ENCODE measurements at regions not wholly inside any gene's neighbourhood (a gene's known extent, or its start where the extent isn't known, plus 50 kb on each side); places are given as distances from the start of the nearest gene placed in this dataset.
A peak's percentile ranks its signal among the peaks of the same experiment; 100 is the strongest.
"Not testable (repeated sequence)": the region's sequence is repeated elsewhere in the genome, so short reads cannot be mapped to it uniquely, and the experiment has no call there.

- no peak for TF ChIP-seq JUND (IDR thresholded peaks at IDR 0.05; ENCODE audit: low read depth)
- no peak for DNase-seq (ENCODE audit: low read depth in 1 of 2, low spot score in 1 of 2)
- in situ Hi-C loops (cut with HindIII; ENCODE audit: low pct_unique_long_range_greater_than_20kb, low sequenced_read_pairs) = no loop called here
These were observed 523.4 kb upstream of the FANCL start for GRCh38 chr2:58764338-58765104.

- in situ Hi-C loops (cut with HindIII; ENCODE audit: low pct_unique_long_range_greater_than_20kb, low sequenced_read_pairs) = no loop called here
- DNase-seq (ENCODE audit: low read depth in 1 of 2, low spot score in 1 of 2) = peak; percentile 11 to 67
- TF ChIP-seq JUND (IDR thresholded peaks at IDR 0.05; ENCODE audit: low read depth) = no peak
These were observed 521.2 kb upstream of the FANCL start for GRCh38 chr2:58762176-58762781.

GRCh38 chr2:58757971-58758370 lies 516.8 kb upstream of the FANCL start:
- no peak for TF ChIP-seq JUND (IDR thresholded peaks at IDR 0.05; ENCODE audit: low read depth)
- DNase-seq (ENCODE audit: low read depth in 1 of 2, low spot score in 1 of 2) = no peak
- in situ Hi-C loops (cut with HindIII; ENCODE audit: low pct_unique_long_range_greater_than_20kb, low sequenced_read_pairs) = no loop called here

GRCh38 chr2:58756336-58756735 lies 515.2 kb upstream of the FANCL start:
- no peak for TF ChIP-seq JUND (IDR thresholded peaks at IDR 0.05; ENCODE audit: low read depth)
- in situ Hi-C loops (cut with HindIII; ENCODE audit: low pct_unique_long_range_greater_than_20kb, low sequenced_read_pairs) = no loop called here
- DNase-seq (ENCODE audit: low read depth in 1 of 2, low spot score in 1 of 2) = no peak

GRCh38 chr2:58752507-58752906 lies 511.4 kb upstream of the FANCL start:
- in situ Hi-C loops (cut with HindIII; ENCODE audit: low pct_unique_long_range_greater_than_20kb, low sequenced_read_pairs) = not testable (repeated sequence)

GRCh38 chr2:58751676-58752075 lies 510.6 kb upstream of the FANCL start:
- in situ Hi-C loops (cut with HindIII; ENCODE audit: low pct_unique_long_range_greater_than_20kb, low sequenced_read_pairs); DNase-seq (ENCODE audit: low read depth in 1 of 2, low spot score in 1 of 2): not testable (repeated sequence)

More at GRCh38 chr2:58752507-58752906, 511.4 kb upstream of the FANCL start:
- not testable (repeated sequence) for DNase-seq (ENCODE audit: low read depth in 1 of 2, low spot score in 1 of 2)

- in situ Hi-C loops (cut with HindIII; ENCODE audit: low pct_unique_long_range_greater_than_20kb, low sequenced_read_pairs) = no loop called here
- DNase-seq (ENCODE audit: low read depth in 1 of 2, low spot score in 1 of 2) = no peak
- TF ChIP-seq JUND (IDR thresholded peaks at IDR 0.05; ENCODE audit: low read depth) = no peak
These were observed 507.9 kb upstream of the FANCL start for GRCh38 chr2:58749041-58749440.

GRCh38 chr2:58745334-58745733 lies 504.2 kb upstream of the FANCL start:
- in situ Hi-C loops (cut with HindIII; ENCODE audit: low pct_unique_long_range_greater_than_20kb, low sequenced_read_pairs); DNase-seq (ENCODE audit: low read depth in 1 of 2, low spot score in 1 of 2): not testable (repeated sequence)

- TF ChIP-seq JUND (IDR thresholded peaks at IDR 0.05; ENCODE audit: low read depth) = no peak
- in situ Hi-C loops (cut with HindIII; ENCODE audit: low pct_unique_long_range_greater_than_20kb, low sequenced_read_pairs) = no loop called here
- DNase-seq (ENCODE audit: low read depth in 1 of 2, low spot score in 1 of 2) = no peak
These were observed 499.3 kb upstream of the FANCL start for GRCh38 chr2:58740426-58740825.

GRCh38 chr2:58739033-58739432 lies 497.9 kb upstream of the FANCL start:
- in situ Hi-C loops (cut with HindIII; ENCODE audit: low pct_unique_long_range_greater_than_20kb, low sequenced_read_pairs) = no loop called here
- no peak for TF ChIP-seq JUND (IDR thresholded peaks at IDR 0.05; ENCODE audit: low read depth)
- DNase-seq (ENCODE audit: low read depth in 1 of 2, low spot score in 1 of 2) = no peak

- TF ChIP-seq JUND (IDR thresholded peaks at IDR 0.05; ENCODE audit: low read depth) = no peak
- peak in 1 of 2 experiments; percentile 3 for DNase-seq (ENCODE audit: low read depth in 1 of 2, low spot score in 1 of 2)
- in situ Hi-C loops (cut with HindIII; ENCODE audit: low pct_unique_long_range_greater_than_20kb, low sequenced_read_pairs) = no loop called here
These were observed 493.2 kb upstream of the FANCL start for GRCh38 chr2:58734365-58734764.

GRCh38 chr2:58732999-58733398 lies 491.9 kb upstream of the FANCL start:
- in situ Hi-C loops (cut with HindIII; ENCODE audit: low pct_unique_long_range_greater_than_20kb, low sequenced_read_pairs) = no loop called here
- no peak for TF ChIP-seq JUND (IDR thresholded peaks at IDR 0.05; ENCODE audit: low read depth)
- DNase-seq (ENCODE audit: low read depth in 1 of 2, low spot score in 1 of 2) = no peak

- DNase-seq (ENCODE audit: low read depth in 1 of 2, low spot score in 1 of 2) = no peak
- in situ Hi-C loops (cut with HindIII; ENCODE audit: low pct_unique_long_range_greater_than_20kb, low sequenced_read_pairs) = no loop called here
- no peak for TF ChIP-seq JUND (IDR thresholded peaks at IDR 0.05; ENCODE audit: low read depth)
These were observed 490.4 kb upstream of the FANCL start for GRCh38 chr2:58731488-58731869.
